HL-60/S4 treated with phorbol 12-myristate 13-acetate at 8.2 ng/mL for 4 days and 3 days (cell line): ENCODE measurements at regions not wholly inside any gene's neighbourhood (a gene's known extent, or its start where the extent isn't known, plus 50 kb on each side); places are given as distances from the start of the nearest gene placed in this dataset.
"Not testable (repeated sequence)": the region's sequence is repeated elsewhere in the genome, so short reads cannot be mapped to it uniquely, and the experiment has no call there.

ENCODE experiments used
- in situ Hi-C: fragments of 300-500 bp; cut with MboI; formaldehyde crosslinking; loops from 2 replicates; pipeline ENCODE4 v1.15.0; 2022; ENCODE audit warnings: low sequenced_read_pairs

- in situ Hi-C loops, result no loop called here
Measured at GRCh38 chr7:46606761-46607160, 685.7 kb upstream of the IGFBP3 start.

GRCh38 chr7:46604241-46604661, 683.2 kb upstream of the IGFBP3 start:
- in situ Hi-C loops, result no loop called here

GRCh38 chr7:46603780-46604179, 682.7 kb upstream of the IGFBP3 start:
- in situ Hi-C loops, result no loop called here

- in situ Hi-C loops, result no loop called here
Measured at GRCh38 chr7:46603296-46603752, 682.3 kb upstream of the IGFBP3 start.

- in situ Hi-C loops, result no loop called here
Measured at GRCh38 chr7:46600340-46600739, 679.3 kb upstream of the IGFBP3 start.

- in situ Hi-C loops, result not testable (repeated sequence)
Measured at GRCh38 chr7:46594831-46595230, 673.8 kb upstream of the IGFBP3 start.

- in situ Hi-C loops, result not testable (repeated sequence)
Measured at GRCh38 chr7:46590918-46591905, 670.1 kb upstream of the IGFBP3 start.

- in situ Hi-C loops, result no loop called here
Measured at GRCh38 chr7:46589286-46589685, 668.2 kb upstream of the IGFBP3 start.

- in situ Hi-C loops, result no loop called here
Measured at GRCh38 chr7:46586406-46586805, 665.3 kb upstream of the IGFBP3 start.

- in situ Hi-C loops, result no loop called here
Measured at GRCh38 chr7:46583656-46584055, 662.6 kb upstream of the IGFBP3 start.

- in situ Hi-C loops, result no loop called here
Measured at GRCh38 chr7:46581268-46581667, 660.2 kb upstream of the IGFBP3 start.

- in situ Hi-C loops, result no loop called here
Measured at GRCh38 chr7:46580766-46581165, 659.7 kb upstream of the IGFBP3 start.

- in situ Hi-C loops, result no loop called here
Measured at GRCh38 chr7:46577394-46577793, 656.3 kb upstream of the IGFBP3 start.

- in situ Hi-C loops, result no loop called here
Measured at GRCh38 chr7:46576950-46577349, 655.9 kb upstream of the IGFBP3 start.

GRCh38 chr7:46572691-46573090, 651.6 kb upstream of the IGFBP3 start:
- in situ Hi-C loops, result no loop called here

- in situ Hi-C loops, result no loop called here
Measured at GRCh38 chr7:46571996-46572395, 650.9 kb upstream of the IGFBP3 start.

GRCh38 chr7:46569133-46569465, 648.0 kb upstream of the IGFBP3 start:
- in situ Hi-C loops, result no loop called here

GRCh38 chr7:46568420-46569132, 647.5 kb upstream of the IGFBP3 start:
- in situ Hi-C loops, result no loop called here

GRCh38 chr7:46567858-46568257, 646.8 kb upstream of the IGFBP3 start:
- in situ Hi-C loops, result no loop called here

- in situ Hi-C loops, result no loop called here
Measured at GRCh38 chr7:46566097-46566774, 645.2 kb upstream of the IGFBP3 start.
